ENCODE measurements at regions not wholly inside any gene's neighbourhood (a gene's known extent, or its start where the extent isn't known, plus 50 kb on each side); places are given as distances from the start of the nearest gene placed in this dataset.

- TF ChIP-seq ZNF8 (CRISPR knock-in tag; IDR thresholded peaks at IDR 0.05) (no peak), ZC3H10 (CRISPR knock-in tag; IDR thresholded peaks at IDR 0.05) (no peak), CSDC2 (CRISPR knock-in tag; IDR thresholded peaks at IDR 0.05) (no peak), OSR1 (CRISPR knock-in tag; IDR thresholded peaks at IDR 0.05) (no peak), ZFP30 (CRISPR knock-in tag; IDR thresholded peaks at IDR 0.05) (no peak), BACH2 (CRISPR knock-in tag; IDR thresholded peaks at IDR 0.05; ENCODE audit: borderline replicate concordance) (no peak), PPARA (CRISPR knock-in tag; IDR thresholded peaks at IDR 0.05; ENCODE audit: borderline replicate concordance) (no peak), CREB5 (CRISPR knock-in tag; IDR thresholded peaks at IDR 0.05; ENCODE audit: low read depth) (no peak)
- TF ChIP-seq, protein P1, sequence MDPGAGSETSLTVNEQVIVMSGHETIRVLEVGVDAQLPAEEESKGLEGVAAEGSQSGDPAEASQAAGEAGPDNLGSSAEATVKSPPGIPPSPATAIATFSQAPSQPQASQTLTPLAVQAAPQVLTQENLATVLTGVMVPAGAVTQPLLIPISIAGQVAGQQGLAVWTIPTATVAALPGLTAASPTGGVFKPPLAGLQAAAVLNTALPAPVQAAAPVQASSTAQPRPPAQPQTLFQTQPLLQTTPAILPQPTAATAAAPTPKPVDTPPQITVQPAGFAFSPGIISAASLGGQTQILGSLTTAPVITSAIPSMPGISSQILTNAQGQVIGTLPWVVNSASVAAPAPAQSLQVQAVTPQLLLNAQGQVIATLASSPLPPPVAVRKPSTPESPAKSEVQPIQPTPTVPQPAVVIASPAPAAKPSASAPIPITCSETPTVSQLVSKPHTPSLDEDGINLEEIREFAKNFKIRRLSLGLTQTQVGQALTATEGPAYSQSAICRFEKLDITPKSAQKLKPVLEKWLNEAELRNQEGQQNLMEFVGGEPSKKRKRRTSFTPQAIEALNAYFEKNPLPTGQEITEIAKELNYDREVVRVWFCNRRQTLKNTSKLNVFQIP (CRISPR knock-in tag; IDR thresholded peaks at IDR 0.05; ENCODE audit: borderline replicate concordance, low read depth) = no peak
These were observed 111.0 kb downstream of the PFDN4 start for GRCh38 chr20:54318892-54319291.
